ENCODE measurements at regions not wholly inside any gene's neighbourhood (a gene's known extent, or its start where the extent isn't known, plus 50 kb on each side); places are given as distances from the start of the nearest gene placed in this dataset.

GRCh38 chr4:24655326-24655725 is 71.0 kb upstream of the DHX15 start:
- peaks cover 36% of the 10 kb centered on the region for H3K4me1 Mint-ChIP-seq
- no peak overlapping the region for H3K4me3 Mint-ChIP-seq
- H3K27ac Mint-ChIP-seq: peak overlapping the region in 1 of 3 experiments; percentile 79
- H3K9me3 Mint-ChIP-seq: no peaks in the 10 kb centered on the region
- no peaks in the 10 kb centered on the region for H3K36me3 Mint-ChIP-seq (ENCODE audit: low read depth)
- TF ChIP-seq, protein P1, sequence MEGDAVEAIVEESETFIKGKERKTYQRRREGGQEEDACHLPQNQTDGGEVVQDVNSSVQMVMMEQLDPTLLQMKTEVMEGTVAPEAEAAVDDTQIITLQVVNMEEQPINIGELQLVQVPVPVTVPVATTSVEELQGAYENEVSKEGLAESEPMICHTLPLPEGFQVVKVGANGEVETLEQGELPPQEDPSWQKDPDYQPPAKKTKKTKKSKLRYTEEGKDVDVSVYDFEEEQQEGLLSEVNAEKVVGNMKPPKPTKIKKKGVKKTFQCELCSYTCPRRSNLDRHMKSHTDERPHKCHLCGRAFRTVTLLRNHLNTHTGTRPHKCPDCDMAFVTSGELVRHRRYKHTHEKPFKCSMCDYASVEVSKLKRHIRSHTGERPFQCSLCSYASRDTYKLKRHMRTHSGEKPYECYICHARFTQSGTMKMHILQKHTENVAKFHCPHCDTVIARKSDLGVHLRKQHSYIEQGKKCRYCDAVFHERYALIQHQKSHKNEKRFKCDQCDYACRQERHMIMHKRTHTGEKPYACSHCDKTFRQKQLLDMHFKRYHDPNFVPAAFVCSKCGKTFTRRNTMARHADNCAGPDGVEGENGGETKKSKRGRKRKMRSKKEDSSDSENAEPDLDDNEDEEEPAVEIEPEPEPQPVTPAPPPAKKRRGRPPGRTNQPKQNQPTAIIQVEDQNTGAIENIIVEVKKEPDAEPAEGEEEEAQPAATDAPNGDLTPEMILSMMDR (IDR thresholded peaks at IDR 0.05; ENCODE audit: unreplicated experiment in 3 of 3): no peak
- H3K27me3 Mint-ChIP-seq (ENCODE audit: low read depth): peaks cover 9% of the 10 kb centered on the region

DNA sequence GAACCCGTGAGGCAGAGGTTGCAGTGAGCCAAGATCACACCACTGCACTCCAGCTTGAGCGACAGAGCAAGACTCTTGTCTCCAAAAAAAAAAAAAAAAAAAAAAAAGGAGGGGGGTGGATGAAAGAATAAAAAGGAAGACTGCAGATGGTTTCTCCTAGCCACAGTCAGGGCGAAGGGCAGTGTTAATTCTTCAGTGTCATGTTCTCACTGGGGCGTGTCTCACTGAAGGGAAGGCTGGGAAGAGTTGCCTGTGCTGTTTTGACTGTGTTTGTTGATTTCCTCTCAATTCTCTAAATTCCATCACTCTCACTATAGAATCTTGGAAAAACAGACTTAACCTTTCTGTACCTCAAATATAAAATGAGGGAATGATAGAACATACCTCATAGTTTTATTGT is 71.6 kb upstream of the DHX15 start:
- H3K27ac Mint-ChIP-seq: peak overlapping the region in 2 of 3 experiments; percentile 74 to 79
- H3K4me3 Mint-ChIP-seq: no peak overlapping the region
- H3K4me1 Mint-ChIP-seq: peaks cover 34% of the 10 kb centered on the region
- peaks cover 7% of the 10 kb centered on the region for H3K27me3 Mint-ChIP-seq (ENCODE audit: low read depth)
- TF ChIP-seq, protein P1 (IDR thresholded peaks at IDR 0.05; ENCODE audit: unreplicated experiment in 3 of 3): no peak
- no peaks in the 10 kb centered on the region for H3K36me3 Mint-ChIP-seq (ENCODE audit: low read depth)
- H3K9me3 Mint-ChIP-seq: no peaks in the 10 kb centered on the region

GRCh38 chr4:24656906-24657305 is 72.6 kb upstream of the DHX15 start:
- Mint-ChIP-seq H3K27ac (peak overlapping the region in 2 of 3 experiments; percentile 10 to 32), H3K9me3 (no peaks in the 10 kb centered on the region), H3K27me3 (ENCODE audit: low read depth) (no peaks in the 10 kb centered on the region), H3K4me1 (peaks cover 33% of the 10 kb centered on the region), H3K36me3 (ENCODE audit: low read depth) (no peaks in the 10 kb centered on the region), H3K4me3 (no peak overlapping the region)
- TF ChIP-seq, protein P1 (IDR thresholded peaks at IDR 0.05; ENCODE audit: unreplicated experiment in 3 of 3): no peak

- Mint-ChIP-seq H3K27me3 (ENCODE audit: low read depth) (no peaks in the 10 kb centered on the region), H3K27ac (peak overlapping the region; percentile 80 to 88 (median 86)), H3K4me1 (peaks cover 43% of the 10 kb centered on the region), H3K9me3 (no peaks in the 10 kb centered on the region), H3K36me3 (ENCODE audit: low read depth) (no peaks in the 10 kb centered on the region), H3K4me3 (no peak overlapping the region)
- TF ChIP-seq, protein P1 (IDR thresholded peaks at IDR 0.05; ENCODE audit: unreplicated experiment in 3 of 3): no peak
These were observed 73.6 kb upstream of the DHX15 start for GRCh38 chr4:24657768-24658617.

DNA sequence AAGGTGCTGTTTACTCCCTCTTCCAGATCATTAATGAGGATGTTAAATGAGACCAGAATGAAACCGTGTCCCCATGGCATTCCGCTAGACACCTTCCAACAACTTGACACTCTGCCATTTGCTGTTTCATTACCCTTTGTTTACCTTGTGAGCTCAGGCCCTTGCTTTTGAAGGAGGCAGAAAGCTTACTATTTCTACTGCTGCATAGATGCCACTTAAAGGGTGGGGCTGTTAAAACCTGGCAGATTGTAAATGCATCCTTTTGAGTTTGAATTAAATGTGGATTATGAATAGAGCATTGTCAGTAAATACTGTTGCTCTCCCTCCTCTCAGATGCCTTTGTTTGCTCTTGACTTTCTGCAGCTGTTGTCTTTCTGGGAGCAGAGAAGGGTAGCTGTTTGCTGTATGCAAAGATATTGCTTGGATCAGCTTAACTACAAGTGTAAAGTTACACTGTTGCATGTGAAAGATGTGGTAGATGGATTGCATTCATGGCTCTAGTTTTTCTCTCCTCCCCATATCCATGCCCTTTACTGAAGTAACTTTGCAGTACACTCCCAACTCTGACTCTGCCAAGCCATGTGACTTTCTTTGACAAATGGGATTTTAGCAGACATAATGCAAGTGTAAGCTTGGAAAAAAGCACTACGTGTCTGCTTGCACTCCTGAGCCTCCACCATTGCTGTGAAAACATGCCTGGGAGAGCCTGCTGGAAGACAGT is 75.0 kb upstream of the DHX15 start:
- H3K36me3 Mint-ChIP-seq (ENCODE audit: low read depth): no peaks in the 10 kb centered on the region
- peak overlapping the region; percentile 80 to 88 (median 86) for H3K27ac Mint-ChIP-seq

More for the DNA sequence above, 75.0 kb upstream of the DHX15 start:
- Mint-ChIP-seq H3K27me3 (ENCODE audit: low read depth) (peaks cover 5% of the 10 kb centered on the region), H3K4me3 (peak overlapping the region in 1 of 3 experiments; percentile 32), H3K4me1 (peaks cover 45% of the 10 kb centered on the region), H3K9me3 (no peaks in the 10 kb centered on the region)
- TF ChIP-seq, protein P1 (IDR thresholded peaks at IDR 0.05; ENCODE audit: unreplicated experiment in 3 of 3): no peak

Data from nephron (organoid).